SU-DHL-6 (cell line): ENCODE measurements at regions not wholly inside any gene's neighbourhood (a gene's known extent, or its start where the extent isn't known, plus 50 kb on each side); places are given as distances from the start of the nearest gene placed in this dataset.

Experiments
- CTCF ChIP-seq: fragments of 200-600 bp; sonication (generic); IDR thresholded peaks from one replicate; pipeline ENCODE4 v1.5.1; 2017; ENCODE audit warnings: antibody characterized with exemption, mild to moderate bottlenecking, low read length, moderate library complexity; ENCODE audit not compliant: insufficient read depth, poor library complexity, severe bottlenecking
- EZH2phosphoT487 ChIP-seq: fragments of 200-600 bp; sonication (generic), shearing (Covaris generic); conservative IDR thresholded peaks from 2 replicates; pipeline ENCODE4 v1.6.1; 2018; ENCODE audit warnings: mild to moderate bottlenecking, antibody characterized with exemption, low read length, moderate library complexity, mixed read lengths

- TF ChIP-seq CTCF (no peak), EZH2phosphoT487 (no peak)
Observed at GRCh38 chr7:135799881-135800280, 51.3 kb upstream of the FAM180A start.
